ENCODE measurements at regions not wholly inside any gene's neighbourhood (a gene's known extent, or its start where the extent isn't known, plus 50 kb on each side); places are given as distances from the start of the nearest gene placed in this dataset.
"Not testable (repeated sequence)": the region's sequence is repeated elsewhere in the genome, so short reads cannot be mapped to it uniquely, and the experiment has no call there.

- no peak for DNase-seq
Measured at GRCh38 chr3:177889652-177890358, 646.4 kb upstream of the KCNMB2 start.

GRCh38 chr3:177890359-177890683 lies 645.9 kb upstream of the KCNMB2 start:
- DNase-seq = no peak

- DNase-seq = not testable (repeated sequence)
Measured at GRCh38 chr3:177891569-177891968, 644.7 kb upstream of the KCNMB2 start.

GRCh38 chr3:177893331-177893730 lies 642.9 kb upstream of the KCNMB2 start:
- no peak for DNase-seq

GRCh38 chr3:177894081-177894728 lies 642.0 kb upstream of the KCNMB2 start:
- no peak for DNase-seq

- DNase-seq = no peak
Measured at GRCh38 chr3:177898185-177898584, 638.1 kb upstream of the KCNMB2 start.

GRCh38 chr3:177899275-177900067 lies 636.8 kb upstream of the KCNMB2 start:
- no peak for DNase-seq

- no peak for DNase-seq
Measured at GRCh38 chr3:177902876-177903275, 633.4 kb upstream of the KCNMB2 start.

- no peak for DNase-seq
Measured at GRCh38 chr3:177904621-177905020, 631.6 kb upstream of the KCNMB2 start.

GRCh38 chr3:177905173-177906125 lies 630.8 kb upstream of the KCNMB2 start:
- no peak for DNase-seq

- no peak for DNase-seq
Measured at GRCh38 chr3:177906126-177906511, 630.1 kb upstream of the KCNMB2 start.

- no peak for DNase-seq
Measured at GRCh38 chr3:177906578-177907229, 629.5 kb upstream of the KCNMB2 start.

- DNase-seq = not testable (repeated sequence)
Measured at GRCh38 chr3:177909530-177909929, 626.7 kb upstream of the KCNMB2 start.

GRCh38 chr3:177914224-177914623 lies 622.0 kb upstream of the KCNMB2 start:
- DNase-seq = no peak

GRCh38 chr3:177916461-177916860 lies 619.8 kb upstream of the KCNMB2 start:
- no peak for DNase-seq

- no peak for DNase-seq
Measured at GRCh38 chr3:177917234-177917861, 618.9 kb upstream of the KCNMB2 start.

- DNase-seq = no peak
Measured at GRCh38 chr3:177921153-177921552, 615.1 kb upstream of the KCNMB2 start.

- DNase-seq = no peak
Measured at GRCh38 chr3:177924261-177924660, 612.0 kb upstream of the KCNMB2 start.

GRCh38 chr3:177928172-177928873 lies 607.9 kb upstream of the KCNMB2 start:
- peak; percentile 23 for DNase-seq

GRCh38 chr3:177929310-177929709 lies 606.9 kb upstream of the KCNMB2 start:
- no peak for DNase-seq

GRCh38 chr3:177930771-177931170 lies 605.5 kb upstream of the KCNMB2 start:
- DNase-seq = no peak

All from COR-L47 (cell line).